CD1c-positive myeloid dendritic cell (primary cell): ENCODE measurements at regions not wholly inside any gene's neighbourhood (a gene's known extent, or its start where the extent isn't known, plus 50 kb on each side); places are given as distances from the start of the nearest gene placed in this dataset.
"Not testable (repeated sequence)": the region's sequence is repeated elsewhere in the genome, so short reads cannot be mapped to it uniquely, and the experiment has no call there.

ENCODE experiments used
- DNase-seq: peaks from one replicate; pipeline ENCODE4 v3.0.0-alpha.2; 2016; ENCODE audit errors: extremely low spot score

GRCh38 chr2:4988444-4988843, 703.7 kb upstream of the SOX11 start:
- DNase-seq = not testable (repeated sequence)

- DNase-seq = no peak
Measured at GRCh38 chr2:4992226-4992625, 700.0 kb upstream of the SOX11 start.

GRCh38 chr2:4995466-4995865, 696.7 kb upstream of the SOX11 start:
- no peak for DNase-seq

GRCh38 chr2:5007596-5007995, 684.6 kb upstream of the SOX11 start:
- no peak for DNase-seq

GRCh38 chr2:5019324-5019723, 672.9 kb upstream of the SOX11 start:
- DNase-seq = no peak

GRCh38 chr2:5020116-5020875, 671.9 kb upstream of the SOX11 start:
- no peak for DNase-seq

GRCh38 chr2:5021136-5021535, 671.0 kb upstream of the SOX11 start:
- DNase-seq = no peak

- no peak for DNase-seq
Measured at GRCh38 chr2:5022061-5022460, 670.1 kb upstream of the SOX11 start.

GRCh38 chr2:5022708-5023635, 669.2 kb upstream of the SOX11 start:
- DNase-seq = not testable (repeated sequence)

- DNase-seq = no peak
Measured at GRCh38 chr2:5026571-5027234, 665.5 kb upstream of the SOX11 start.

GRCh38 chr2:5035057-5035488, 657.1 kb upstream of the SOX11 start:
- DNase-seq = no peak

- no peak for DNase-seq
Measured at GRCh38 chr2:5036256-5036655, 655.9 kb upstream of the SOX11 start.

GRCh38 chr2:5039241-5039975, 652.8 kb upstream of the SOX11 start:
- DNase-seq = no peak

- no peak for DNase-seq
Measured at GRCh38 chr2:5040571-5040970, 651.6 kb upstream of the SOX11 start.

GRCh38 chr2:5041501-5041900, 650.7 kb upstream of the SOX11 start:
- DNase-seq = no peak

- DNase-seq = no peak
Measured at GRCh38 chr2:5042666-5043440, 649.3 kb upstream of the SOX11 start.

- DNase-seq = no peak
Measured at GRCh38 chr2:5051300-5051699, 640.9 kb upstream of the SOX11 start.

- no peak for DNase-seq
Measured at GRCh38 chr2:5052905-5053304, 639.3 kb upstream of the SOX11 start.

- DNase-seq = no peak
Measured at GRCh38 chr2:5057891-5058351, 634.3 kb upstream of the SOX11 start.

GRCh38 chr2:5060956-5061355, 631.2 kb upstream of the SOX11 start:
- DNase-seq = no peak

GRCh38 chr2:5064687-5065086, 627.5 kb upstream of the SOX11 start:
- no peak for DNase-seq
